ENCODE measurements at regions not wholly inside any gene's neighbourhood (a gene's known extent, or its start where the extent isn't known, plus 50 kb on each side); places are given as distances from the start of the nearest gene placed in this dataset.
A peak's percentile ranks its signal among the peaks of the same experiment; 100 is the strongest.

DNA sequence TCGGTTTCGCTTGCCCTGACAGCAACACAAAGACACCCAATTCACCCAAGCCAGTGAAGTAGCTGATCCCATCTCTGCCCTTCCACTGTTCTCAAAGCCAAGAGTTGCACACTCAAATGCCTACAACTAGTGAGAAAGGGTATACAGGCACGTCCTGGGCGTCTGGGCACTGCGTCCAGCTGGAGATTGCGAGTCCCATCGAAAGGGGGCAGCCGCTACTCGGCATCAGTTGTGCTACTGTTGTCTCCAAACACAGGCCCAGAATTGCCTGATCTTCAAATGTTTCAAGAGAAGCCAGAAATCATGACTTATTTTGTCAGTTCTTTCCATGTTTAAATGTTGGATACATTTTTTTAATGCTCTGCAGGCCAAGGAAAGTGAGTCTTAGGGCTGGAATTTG lies 487.8 kb downstream of the BCOR start:
- no peak for ATAC-seq
- no peak overlapping the region for H3K27ac ChIP-seq (ENCODE audit: low read length)
- no peaks in the 10 kb centered on the region for H3K36me3 ChIP-seq (ENCODE audit: low read depth, low read length)
- H3K27me3 ChIP-seq (ENCODE audit: low read length), result peaks cover 47% of the 10 kb centered on the region
- H3K9ac ChIP-seq (ENCODE audit: low read length), result no peak overlapping the region
- H3K9me3 ChIP-seq (ENCODE audit: low read length), result no peaks in the 10 kb centered on the region
- peaks cover 3% of the 10 kb centered on the region; the same call in 1 of the 2 replicates for H3K4me1 ChIP-seq (ENCODE audit: insufficient read depth, low read length)
- intact Hi-C loops (cut with micrococcal nuclease), result no loop called here
- H3K4me2 ChIP-seq (ENCODE audit: low read length), result no peak overlapping the region
- TF ChIP-seq EZH2phosphoT487 (IDR thresholded peaks at IDR 0.05; ENCODE audit: borderline replicate concordance, low read length), result no peak
- TF ChIP-seq EZH2 (IDR thresholded peaks at IDR 0.05; ENCODE audit: low read length, unreplicated experiment), result no peak
- TF ChIP-seq, protein P1, sequence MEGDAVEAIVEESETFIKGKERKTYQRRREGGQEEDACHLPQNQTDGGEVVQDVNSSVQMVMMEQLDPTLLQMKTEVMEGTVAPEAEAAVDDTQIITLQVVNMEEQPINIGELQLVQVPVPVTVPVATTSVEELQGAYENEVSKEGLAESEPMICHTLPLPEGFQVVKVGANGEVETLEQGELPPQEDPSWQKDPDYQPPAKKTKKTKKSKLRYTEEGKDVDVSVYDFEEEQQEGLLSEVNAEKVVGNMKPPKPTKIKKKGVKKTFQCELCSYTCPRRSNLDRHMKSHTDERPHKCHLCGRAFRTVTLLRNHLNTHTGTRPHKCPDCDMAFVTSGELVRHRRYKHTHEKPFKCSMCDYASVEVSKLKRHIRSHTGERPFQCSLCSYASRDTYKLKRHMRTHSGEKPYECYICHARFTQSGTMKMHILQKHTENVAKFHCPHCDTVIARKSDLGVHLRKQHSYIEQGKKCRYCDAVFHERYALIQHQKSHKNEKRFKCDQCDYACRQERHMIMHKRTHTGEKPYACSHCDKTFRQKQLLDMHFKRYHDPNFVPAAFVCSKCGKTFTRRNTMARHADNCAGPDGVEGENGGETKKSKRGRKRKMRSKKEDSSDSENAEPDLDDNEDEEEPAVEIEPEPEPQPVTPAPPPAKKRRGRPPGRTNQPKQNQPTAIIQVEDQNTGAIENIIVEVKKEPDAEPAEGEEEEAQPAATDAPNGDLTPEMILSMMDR (conservative IDR thresholded peaks at IDR 0.05; ENCODE audit: low read depth, low read length), result no peak
- H4K20me1 ChIP-seq (ENCODE audit: low read length), result no peaks in the 10 kb centered on the region
- no peak overlapping the region for H2AFZ ChIP-seq (ENCODE audit: low read length)
- H3K79me2 ChIP-seq (ENCODE audit: low read length), result no peaks in the 10 kb centered on the region
- H3F3A ChIP-seq (ENCODE audit: low read length, unreplicated experiment), result no peaks in the 10 kb centered on the region
- no peaks in the 10 kb centered on the region for H3K9me2 ChIP-seq (replicated peaks; ENCODE audit: low read length)
- DNase-seq, result no peak
- H3K4me3 ChIP-seq (ENCODE audit: low read length), result no peak overlapping the region
- ChIA-PET CTCF (no interaction called here), POLR2A (ENCODE audit: unreplicated experiment) (no interaction called here)
- no TSS peak for BruUV-seq (replicated peaks)

DNA sequence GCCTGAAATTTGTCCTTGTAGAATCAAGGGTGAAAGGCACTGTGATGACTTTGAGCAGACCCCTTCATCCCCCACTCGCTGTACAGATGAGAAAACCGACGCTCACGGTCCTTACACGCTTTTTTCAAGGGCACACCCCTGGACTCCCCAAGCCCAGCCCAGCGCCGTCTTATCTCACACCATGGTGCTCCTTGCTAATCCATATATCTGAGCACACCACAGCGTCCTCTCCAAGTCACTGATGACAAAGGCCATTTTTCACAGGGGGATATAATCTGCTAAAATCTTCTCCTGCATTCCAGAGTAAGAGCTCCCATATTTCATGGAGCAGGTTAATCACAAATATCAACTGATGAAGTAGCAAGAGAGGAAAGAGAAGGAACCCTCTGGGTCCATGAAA lies 486.3 kb downstream of the BCOR start:
- Histone ChIP-seq H3K9me2 (replicated peaks; ENCODE audit: low read length) (no peaks in the 10 kb centered on the region), H3K4me2 (ENCODE audit: low read length) (no peak overlapping the region), H3K27ac (ENCODE audit: low read length) (no peak overlapping the region), H3K4me1 (ENCODE audit: insufficient read depth, low read length) (peaks cover 3% of the 10 kb centered on the region; the same call in 1 of the 2 replicates), H3K9me3 (ENCODE audit: low read length) (no peaks in the 10 kb centered on the region), H2AFZ (ENCODE audit: low read length) (no peak overlapping the region), H3K4me3 (ENCODE audit: low read length) (no peak overlapping the region), H3K36me3 (ENCODE audit: low read depth, low read length) (no peaks in the 10 kb centered on the region), H3K9ac (ENCODE audit: low read length) (no peak overlapping the region), H4K20me1 (ENCODE audit: low read length) (no peaks in the 10 kb centered on the region), H3F3A (ENCODE audit: low read length, unreplicated experiment) (no peaks in the 10 kb centered on the region), H3K27me3 (ENCODE audit: low read length) (peaks cover 56% of the 10 kb centered on the region), H3K79me2 (ENCODE audit: low read length) (no peaks in the 10 kb centered on the region)
- POLR2A ChIA-PET (ENCODE audit: unreplicated experiment), result no interaction called here
- ATAC-seq, result no peak
- intact Hi-C loops (cut with micrococcal nuclease), result no loop called here
- TF ChIP-seq EZH2phosphoT487 (IDR thresholded peaks at IDR 0.05; ENCODE audit: borderline replicate concordance, low read length) (no peak), EZH2 (IDR thresholded peaks at IDR 0.05; ENCODE audit: low read length, unreplicated experiment) (no peak)
- TF ChIP-seq, protein P1 (conservative IDR thresholded peaks at IDR 0.05; ENCODE audit: low read depth, low read length), result no peak
- no peak for DNase-seq
- CTCF ChIA-PET, result no interaction called here
- no TSS peak for BruUV-seq (replicated peaks)

DNA sequence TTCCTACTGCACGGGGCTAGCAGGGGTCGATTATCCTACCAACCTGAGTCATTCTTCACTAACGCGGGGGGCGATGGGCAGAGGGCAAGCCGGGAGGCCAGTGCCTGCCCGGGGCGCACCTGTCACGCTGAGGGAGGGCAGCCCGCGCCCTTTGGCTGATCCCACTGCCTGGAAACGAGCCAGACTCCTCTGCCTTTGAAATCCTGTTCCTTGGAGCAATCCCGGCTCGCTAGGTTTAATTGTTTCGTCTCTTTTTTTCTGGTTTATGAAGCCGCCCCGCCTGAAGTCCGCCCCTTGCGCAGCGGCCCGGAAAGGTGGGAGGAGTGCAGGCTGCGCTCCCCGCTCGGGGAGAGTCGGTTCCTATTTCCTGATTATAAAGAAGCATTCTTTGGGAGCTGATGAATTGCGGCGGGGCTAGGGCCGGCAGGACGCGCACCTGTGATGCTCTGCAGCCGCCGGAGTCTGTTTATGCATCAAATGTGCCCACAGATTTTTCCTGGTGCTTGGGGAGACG lies 484.2 kb downstream of the BCOR start:
- ChIA-PET CTCF (no interaction called here), POLR2A (ENCODE audit: unreplicated experiment) (no interaction called here)
- Histone ChIP-seq H3K4me2 (ENCODE audit: low read length) (peak overlapping the region; percentile 71), H3K79me2 (ENCODE audit: low read length) (no peaks in the 10 kb centered on the region), H3K36me3 (ENCODE audit: low read depth, low read length) (no peaks in the 10 kb centered on the region), H3K27me3 (ENCODE audit: low read length) (peaks cover 57% of the 10 kb centered on the region), H3F3A (ENCODE audit: low read length, unreplicated experiment) (no peaks in the 10 kb centered on the region), H3K4me3 (ENCODE audit: low read length) (peak overlapping the region; percentile 47), H3K9me3 (ENCODE audit: low read length) (no peaks in the 10 kb centered on the region), H3K4me1 (ENCODE audit: insufficient read depth, low read length) (peaks cover 3% of the 10 kb centered on the region; the same call in 1 of the 2 replicates), H3K9ac (ENCODE audit: low read length) (no peak overlapping the region), H2AFZ (ENCODE audit: low read length) (peak overlapping the region; percentile 45; the same call in 1 of the 2 replicates), H3K9me2 (replicated peaks; ENCODE audit: low read length) (no peaks in the 10 kb centered on the region), H3K27ac (ENCODE audit: low read length) (no peak overlapping the region), H4K20me1 (ENCODE audit: low read length) (no peaks in the 10 kb centered on the region)
- no peak for ATAC-seq
- TF ChIP-seq, protein P1 (conservative IDR thresholded peaks at IDR 0.05; ENCODE audit: low read depth, low read length), result no peak
- TF ChIP-seq EZH2 (IDR thresholded peaks at IDR 0.05; ENCODE audit: low read length, unreplicated experiment), result peak; percentile 78
- no TSS peak for BruUV-seq (replicated peaks)
- intact Hi-C loops (cut with micrococcal nuclease), result no loop called here
- DNase-seq, result no peak
